Trophoblast cell (in vitro differentiated cells and primary cell): ENCODE measurements at regions not wholly inside any gene's neighbourhood (a gene's known extent, or its start where the extent isn't known, plus 50 kb on each side); places are given as distances from the start of the nearest gene placed in this dataset.

Source experiments
- DNase-seq, 2 donors: peaks; one replicate each; pipeline ENCODE4 v3.0.0-alpha.2; 2016
- H2AFZ ChIP-seq: 2 replicates; pipeline ENCODE4 v1.6.1; 2013; ENCODE audit warnings: low read length, moderate library complexity, mild to moderate bottlenecking; ENCODE audit not compliant: insufficient read depth, poor library complexity
- H2AK5ac ChIP-seq: 2 replicates; pipeline ENCODE4 v1.6.1; 2013; ENCODE audit warnings: mild to moderate bottlenecking, low read length
- H2BK120ac ChIP-seq: 2 replicates; pipeline ENCODE4 v1.6.1; 2013; ENCODE audit warnings: low read length, mild to moderate bottlenecking, moderate library complexity; ENCODE audit not compliant: insufficient read depth, poor library complexity
- H2BK12ac ChIP-seq: 2 replicates; pipeline ENCODE4 v1.6.1; 2013; ENCODE audit warnings: mild to moderate bottlenecking, low read length, moderate library complexity
- H2BK5ac ChIP-seq: 2 replicates; pipeline ENCODE4 v1.6.1; 2013; ENCODE audit warnings: low read length, low read depth, moderate library complexity, mild to moderate bottlenecking; ENCODE audit not compliant: poor library complexity
- H3K14ac ChIP-seq: 2 replicates; pipeline ENCODE4 v1.6.1; 2013; ENCODE audit warnings: mild to moderate bottlenecking, low read length
- H3K18ac ChIP-seq: 2 replicates; pipeline ENCODE4 v1.6.1; 2013; ENCODE audit warnings: mild to moderate bottlenecking, low read length
- H3K23ac ChIP-seq: 2 replicates; pipeline ENCODE4 v1.6.1; 2013; ENCODE audit warnings: low read length
- H3K27ac ChIP-seq: 2 replicates; pipeline ENCODE4 v1.5.1; 2013; ENCODE audit warnings: low read depth, mild to moderate bottlenecking, inconsistent platforms, low read length, moderate library complexity
- H3K27me3 ChIP-seq: 2 replicates; pipeline ENCODE4 v1.6.1; 2013; ENCODE audit warnings: inconsistent platforms, mild to moderate bottlenecking, low read length, moderate library complexity; ENCODE audit not compliant: insufficient read depth
- H3K36me3 ChIP-seq, 2 experiments: 1 replicate in 1 of 2; 2 replicates in 1 of 2; pipeline ENCODE4 v1.6.1; 2013; ENCODE audit warnings: low read length in 2 of 2, mild to moderate bottlenecking in 2 of 2, moderate library complexity in 1 of 2; ENCODE audit not compliant: insufficient read depth in 2 of 2, control insufficient read depth in 1 of 2
- H3K4ac ChIP-seq: 2 replicates; pipeline ENCODE4 v1.6.1; 2013; ENCODE audit warnings: low read depth, mild to moderate bottlenecking, low read length, moderate library complexity
- H3K4me1 ChIP-seq, 2 experiments: 1 replicate in 1 of 2; 2 replicates in 1 of 2; pipeline ENCODE4 v1.6.1; 2013; ENCODE audit warnings: low read length in 2 of 2, mild to moderate bottlenecking in 2 of 2, moderate library complexity in 1 of 2; ENCODE audit not compliant: insufficient read depth in 2 of 2, control insufficient read depth in 1 of 2
- H3K4me2 ChIP-seq: 2 replicates; pipeline ENCODE4 v1.6.1; 2013; ENCODE audit warnings: inconsistent platforms, mild to moderate bottlenecking, low read length, moderate library complexity
- H3K4me3 ChIP-seq: 2 replicates; pipeline ENCODE4 v1.5.1; 2013; ENCODE audit warnings: mild to moderate bottlenecking, low read depth, low read length, inconsistent platforms
- H3K79me1 ChIP-seq: one replicate; pipeline ENCODE4 v1.6.1; 2013; ENCODE audit warnings: low read length
- H3K79me2 ChIP-seq: 2 replicates; pipeline ENCODE4 v1.6.1; 2013; ENCODE audit warnings: low read length, mild to moderate bottlenecking; ENCODE audit not compliant: control insufficient read depth, insufficient read depth, poor library complexity
- H3K9ac ChIP-seq: 2 replicates; pipeline ENCODE4 v1.6.1; 2013; ENCODE audit warnings: mild to moderate bottlenecking, low read length
- H3K9me3 ChIP-seq: 2 replicates; pipeline ENCODE4 v1.6.1; 2013; ENCODE audit warnings: low read depth, mild to moderate bottlenecking, control low read depth, inconsistent platforms, low read length; ENCODE audit not compliant: insufficient read depth
- H4K12ac ChIP-seq: 2 replicates; pipeline ENCODE4 v1.6.1; 2013; ENCODE audit warnings: low read depth, mild to moderate bottlenecking, low read length, moderate library complexity
- H4K8ac ChIP-seq: 2 replicates; pipeline ENCODE4 v1.6.1; 2013; ENCODE audit warnings: low read depth, mild to moderate bottlenecking, low read length, moderate library complexity
- H4K91ac ChIP-seq: one replicate; pipeline ENCODE4 v1.6.1; 2013; ENCODE audit warnings: low read depth, mild to moderate bottlenecking, low read length, moderate library complexity
- WGBS: extraction: QIAGEN DNeasy Blood & Tissue Kit; methylation state at CpG from one replicate; pipeline ENCODE4 v1.1.7; 2013; ENCODE audit warnings: missing lambda C conversion rate; ENCODE audit not compliant: insufficient read length, insufficient coverage; ENCODE audit errors: extremely low coverage; 5-methylcytosine and 5-hydroxymethylcytosine counted together

DNA sequence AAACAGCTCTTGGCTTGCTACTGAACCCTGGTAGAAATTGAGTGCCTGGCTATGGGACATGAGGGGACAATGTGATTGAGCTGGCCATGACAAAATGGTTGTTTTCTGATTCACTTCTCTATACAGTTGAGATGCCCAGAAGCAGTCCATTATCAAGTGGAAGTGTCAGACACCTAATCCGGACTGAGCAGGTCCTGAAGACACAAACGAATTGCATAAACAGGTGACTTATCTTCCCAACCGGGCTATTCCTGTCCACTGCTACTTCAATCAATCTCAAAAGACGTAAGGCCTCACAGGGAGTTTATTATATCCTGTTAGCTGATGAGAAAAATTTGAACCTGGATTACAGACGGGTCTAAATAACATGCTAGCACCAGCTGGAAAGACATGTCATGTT is 105.5 kb upstream of the WAC start:
- Histone ChIP-seq H3K14ac (no peak overlapping the region), H3K4me3 (no peak overlapping the region), H3K18ac (no peak overlapping the region), H3K9me3 (no peaks in the 10 kb centered on the region), H3K23ac (no peak overlapping the region), H3K79me1 (no peaks in the 10 kb centered on the region), H2BK12ac (no peak overlapping the region), H2BK5ac (no peak overlapping the region), H3K27ac (no peak overlapping the region), H2BK120ac (no peak overlapping the region), H4K12ac (no peak overlapping the region), H4K91ac (no peak overlapping the region), H3K79me2 (no peaks in the 10 kb centered on the region), H3K36me3 (no peaks in the 10 kb centered on the region), H3K4ac (no peak overlapping the region), H3K4me1 (no peaks in the 10 kb centered on the region), H2AK5ac (no peak overlapping the region), H2AFZ (no peak overlapping the region), H4K8ac (no peak overlapping the region), H3K27me3 (no peaks in the 10 kb centered on the region), H3K4me2 (no peak overlapping the region), H3K9ac (no peak overlapping the region)
- no peak for DNase-seq
- WGBS, result no CpG with 5 or more reads among the region's 5 CpGs

DNA sequence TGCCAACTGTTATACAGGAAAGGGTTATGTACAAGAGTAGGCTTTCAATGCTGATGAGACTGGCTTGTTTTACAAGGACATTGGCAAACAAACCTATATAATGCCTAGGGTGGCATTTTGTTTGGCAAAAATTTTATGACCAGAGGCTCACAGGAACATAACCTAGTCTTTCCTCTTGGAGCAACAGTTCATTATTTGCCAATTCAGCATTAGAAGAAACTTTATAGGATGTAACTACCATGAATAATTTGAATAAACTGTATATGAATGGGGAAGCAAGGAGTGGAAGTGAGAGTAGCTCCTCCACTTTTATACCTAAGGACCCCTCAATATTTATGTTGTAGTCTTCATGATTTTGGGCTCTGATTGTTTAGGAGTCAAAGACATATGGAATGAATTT is 103.9 kb upstream of the WAC start:
- no peak overlapping the region for H3K27ac ChIP-seq
- no peak overlapping the region for H4K8ac ChIP-seq
- no peaks in the 10 kb centered on the region for H3K4me1 ChIP-seq
- no peak overlapping the region for H2BK120ac ChIP-seq
- no peaks in the 10 kb centered on the region for H3K79me2 ChIP-seq
- no peaks in the 10 kb centered on the region for H3K9me3 ChIP-seq
- no peaks in the 10 kb centered on the region for H3K36me3 ChIP-seq
- H3K18ac ChIP-seq, result no peak overlapping the region
- DNase-seq, result no peak
- H3K79me1 ChIP-seq, result no peaks in the 10 kb centered on the region
- H3K23ac ChIP-seq, result no peak overlapping the region
- H4K91ac ChIP-seq, result no peak overlapping the region
- no peak overlapping the region for H2BK5ac ChIP-seq
- H3K4me3 ChIP-seq, result no peak overlapping the region
- H3K14ac ChIP-seq, result no peak overlapping the region
- no peak overlapping the region for H3K4me2 ChIP-seq
- H2BK12ac ChIP-seq, result no peak overlapping the region
- no peak overlapping the region for H3K4ac ChIP-seq
- no peak overlapping the region for H4K12ac ChIP-seq
- no peak overlapping the region for H3K9ac ChIP-seq
- H2AFZ ChIP-seq, result no peak overlapping the region
- H2AK5ac ChIP-seq, result no peak overlapping the region
- H3K27me3 ChIP-seq, result no peaks in the 10 kb centered on the region

DNA sequence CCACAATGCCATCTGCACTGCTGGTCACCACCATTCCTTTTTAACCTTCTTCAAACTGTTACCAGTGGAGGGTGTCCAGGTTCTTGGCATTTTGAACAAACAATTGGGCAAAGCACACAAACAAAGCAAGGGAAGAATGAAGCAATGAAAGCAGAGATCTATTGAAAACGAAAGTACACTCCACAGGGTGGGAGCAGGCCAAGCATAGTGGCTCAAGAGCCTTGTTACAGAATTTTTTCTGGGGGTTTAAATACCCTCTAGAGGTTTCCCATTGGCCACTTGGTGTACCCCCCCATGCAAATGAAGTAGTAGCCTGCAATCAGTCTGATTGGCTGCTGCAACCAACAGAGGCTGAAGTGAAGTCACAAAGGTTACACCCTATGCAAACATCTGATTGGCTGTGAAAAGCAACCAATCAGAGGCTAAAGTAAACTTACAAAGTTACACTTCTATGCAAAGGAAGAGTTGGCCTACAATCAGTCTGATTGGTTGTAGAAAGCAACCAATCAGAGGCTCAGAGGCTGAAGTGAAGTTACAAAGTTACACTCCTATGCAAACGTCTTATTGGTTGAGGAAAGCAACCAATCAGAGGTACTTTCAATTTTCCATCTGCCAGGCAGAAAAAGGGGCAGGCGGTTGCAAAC is 103.2 kb upstream of the WAC start:
- no peak overlapping the region for H4K91ac ChIP-seq
- H3K4me2 ChIP-seq, result no peak overlapping the region
- no peak overlapping the region for H4K8ac ChIP-seq
- H3K27me3 ChIP-seq, result no peaks in the 10 kb centered on the region
- H3K18ac ChIP-seq, result no peak overlapping the region
- no peak overlapping the region for H3K14ac ChIP-seq
- no peak overlapping the region for H3K4ac ChIP-seq
- no peaks in the 10 kb centered on the region for H3K4me1 ChIP-seq
- H4K12ac ChIP-seq, result no peak overlapping the region
- H3K27ac ChIP-seq, result no peak overlapping the region
- H3K79me1 ChIP-seq, result no peaks in the 10 kb centered on the region
- whole genome bisulfite sequencing, result no CpG with 5 or more reads among the region's 3 CpGs
- H3K79me2 ChIP-seq, result no peaks in the 10 kb centered on the region
- no peaks in the 10 kb centered on the region for H3K36me3 ChIP-seq
- no peak overlapping the region for H2BK12ac ChIP-seq
- H3K9ac ChIP-seq, result no peak overlapping the region
- no peak overlapping the region for H2BK120ac ChIP-seq
- no peak overlapping the region for H3K4me3 ChIP-seq
- no peak overlapping the region for H3K23ac ChIP-seq
- DNase-seq, result no peak
- no peak overlapping the region for H2AFZ ChIP-seq
- H2AK5ac ChIP-seq, result no peak overlapping the region
- H2BK5ac ChIP-seq, result no peak overlapping the region
- H3K9me3 ChIP-seq, result no peaks in the 10 kb centered on the region

DNA sequence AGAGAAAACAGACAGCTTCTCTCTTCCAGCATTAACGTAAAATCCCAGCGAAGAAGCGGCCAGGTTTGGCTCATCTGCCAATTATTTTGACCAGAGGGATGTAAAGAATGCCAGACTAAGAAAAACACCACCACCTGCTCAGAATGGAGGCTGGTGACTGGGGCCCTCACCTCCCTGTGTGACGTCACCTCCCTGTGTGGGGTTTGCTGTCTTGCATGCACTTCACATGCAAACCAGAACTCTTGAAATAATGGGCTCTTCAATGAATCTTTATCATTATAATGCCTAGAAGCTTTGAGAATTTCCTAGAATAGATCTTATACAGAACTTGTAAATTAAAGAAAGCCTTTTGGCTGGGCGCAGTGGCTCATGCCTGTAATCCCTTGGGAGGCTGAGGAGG is 101.8 kb upstream of the WAC start:
- no CpG with 5 or more reads among the region's 5 CpGs for WGBS

More for the DNA sequence above, 101.8 kb upstream of the WAC start:
- Histone ChIP-seq H3K4ac (no peak overlapping the region), H3K4me2 (no peak overlapping the region), H3K27me3 (no peaks in the 10 kb centered on the region), H3K9ac (no peak overlapping the region), H3K14ac (no peak overlapping the region), H3K9me3 (no peaks in the 10 kb centered on the region), H2AFZ (no peak overlapping the region), H4K8ac (no peak overlapping the region), H3K27ac (no peak overlapping the region), H3K4me1 (no peaks in the 10 kb centered on the region), H3K36me3 (no peaks in the 10 kb centered on the region), H3K18ac (no peak overlapping the region), H4K12ac (no peak overlapping the region), H2BK5ac (no peak overlapping the region), H3K79me1 (no peaks in the 10 kb centered on the region), H3K79me2 (no peaks in the 10 kb centered on the region), H2BK12ac (no peak overlapping the region), H3K4me3 (no peak overlapping the region), H2BK120ac (no peak overlapping the region), H3K23ac (no peak overlapping the region), H2AK5ac (no peak overlapping the region), H4K91ac (no peak overlapping the region)
- DNase-seq, result peak; percentile 37 to 45
